H1 (cell line): ENCODE measurements at regions not wholly inside any gene's neighbourhood (a gene's known extent, or its start where the extent isn't known, plus 50 kb on each side); places are given as distances from the start of the nearest gene placed in this dataset.

ENCODE experiments used
- CTCF ChIA-PET: fragments of 300-600 bp; sonication (Branson Sonifier 250); formaldehyde crosslinking; loops from one replicate; lab custom pipeline; 2021; ENCODE audit not compliant: partially characterized antibody; lab: Charles Lee
- POLR2A ChIA-PET: fragments of 300-600 bp; sonication (Branson Sonifier 250); formaldehyde crosslinking; loops from one replicate; lab custom pipeline; 2021; ENCODE audit warnings: inconsistent platforms; ENCODE audit not compliant: partially characterized antibody; lab: Charles Lee
- DNase-seq, 2 experiments: peaks; one replicate each; pipeline versions ENCODE4 v3.0.0 to v3.0.0-alpha.2; 2010 to 2022; ENCODE audit warnings: low spot score in 2 of 2, low read depth in 1 of 2, mixed read lengths in 1 of 2
- FAIRE-seq: peaks from 2 replicates; lab custom pipeline; 2011; peaks lifted over from hg19 to GRCh38; lab: Jason Lieb, UNC
- H2AFZ ChIP-seq: 2 replicates; pipeline ENCODE4 v1.8.1; 2012; ENCODE audit warnings: low read length, inconsistent platforms
- H2AK5ac ChIP-seq: 2 replicates; pipeline ENCODE4 v1.6.1; 2013; ENCODE audit warnings: low read depth, low read length
- H2BK120ac ChIP-seq: replicated peaks from 2 replicates; pipeline ENCODE3; 2013; ENCODE audit warnings: low read depth, low read length, inconsistent platforms
- H2BK12ac ChIP-seq: 2 replicates; pipeline ENCODE4 v1.6.1; 2013; ENCODE audit warnings: low read depth, low read length
- H2BK15ac ChIP-seq: 2 replicates; pipeline ENCODE4 v1.6.1; 2013; ENCODE audit warnings: low read length
- H2BK20ac ChIP-seq: 2 replicates; pipeline ENCODE4 v1.6.1; 2013; ENCODE audit warnings: low read length
- H2BK5ac ChIP-seq: 2 replicates; pipeline ENCODE4 v1.6.1; 2013; ENCODE audit warnings: low read depth, low read length
- H3K14ac ChIP-seq: 2 replicates; pipeline ENCODE4 v1.6.1; 2013; ENCODE audit warnings: inconsistent platforms; ENCODE audit not compliant: insufficient read length
- H3K18ac ChIP-seq: 2 replicates; pipeline ENCODE4 v1.6.1; 2013; ENCODE audit warnings: low read length; ENCODE audit errors: extremely low read depth
- H3K23ac ChIP-seq: 2 replicates; pipeline ENCODE4 v1.6.1; 2013; ENCODE audit warnings: inconsistent platforms; ENCODE audit not compliant: insufficient read length
- H3K23me2 ChIP-seq: 2 replicates; pipeline ENCODE4 v1.6.1; 2013; ENCODE audit warnings: low read depth, low read length
- H3K27ac ChIP-seq: 2 replicates; pipeline ENCODE4 v1.6.1; 2011; ENCODE audit warnings: low read depth, low read length, inconsistent platforms
- H3K27me3 ChIP-seq, 4 experiments: replicated peaks in 1 of 4; 1 replicate in 1 of 4; 2 replicates in 3 of 4; pipeline versions ENCODE4 v1.6.1 to v1.8.1; 2011 to 2013; ENCODE audit warnings: low read length in 3 of 4, mild to moderate bottlenecking in 3 of 4, inconsistent platforms in 2 of 4, mixed read lengths in 2 of 4, moderate library complexity in 1 of 4; ENCODE audit not compliant: control insufficient read depth in 3 of 4, insufficient read depth in 3 of 4; ENCODE audit errors: extremely low read depth in 1 of 4
- H3K36me3 ChIP-seq, 4 experiments: 2 replicates each; pipeline versions ENCODE4 v1.6.1 to v1.8.1; 2011 to 2013; ENCODE audit warnings: mild to moderate bottlenecking in 4 of 4, low read length in 3 of 4, moderate library complexity in 2 of 4, control low read depth in 1 of 4, inconsistent platforms in 1 of 4; ENCODE audit not compliant: insufficient read depth in 4 of 4, control insufficient read depth in 2 of 4
- H3K4ac ChIP-seq: replicated peaks from 2 replicates; pipeline ENCODE3; 2013; ENCODE audit warnings: low read length, low read depth, mixed read lengths, inconsistent platforms; ENCODE audit not compliant: insufficient read length
- H3K4me1 ChIP-seq, 4 experiments: replicated peaks in 1 of 4; 1 replicate in 1 of 4; 2 replicates in 3 of 4; pipeline versions ENCODE4 v1.6.1 to v1.8.1; 2011 to 2013; ENCODE audit warnings: low read length in 3 of 4, inconsistent platforms in 2 of 4, mixed read lengths in 1 of 4; ENCODE audit not compliant: insufficient read depth in 4 of 4, control insufficient read depth in 3 of 4
- H3K4me2 ChIP-seq, 2 experiments: 2 replicates each; pipeline versions ENCODE4 v1.6.1 to v1.8.1; 2011 to 2013; ENCODE audit warnings: low read depth in 2 of 2, low read length in 2 of 2, control low read depth in 1 of 2, inconsistent platforms in 1 of 2, mild to moderate bottlenecking in 1 of 2; ENCODE audit not compliant: insufficient read depth in 1 of 2
- H3K4me3 ChIP-seq, 4 experiments: fragments of 200-600, 300-600 bp in 1 of 4; sonication (generic), shearing (Covaris generic), sonication (Bioruptor Twin) in 1 of 4; 2 replicates each; pipeline versions ENCODE4 v1.5.1 to v1.8.1; 2011 to 2016; ENCODE audit warnings: low read length in 4 of 4, low read depth in 3 of 4, control low read depth in 2 of 4, inconsistent platforms in 2 of 4, mild to moderate bottlenecking in 2 of 4, mixed read lengths in 1 of 4, moderate library complexity in 1 of 4; ENCODE audit not compliant: insufficient read depth in 2 of 4; ENCODE audit errors: extremely low read depth in 1 of 4
- H3K56ac ChIP-seq: replicated peaks from 2 replicates; pipeline ENCODE3; 2013; ENCODE audit warnings: low read depth, mild to moderate bottlenecking, mixed read lengths, low read length, inconsistent platforms; ENCODE audit not compliant: insufficient read length
- H3K79me1 ChIP-seq: 2 replicates; pipeline ENCODE4 v1.6.1; 2013; ENCODE audit warnings: low read depth, low read length, control low read depth
- H3K79me2 ChIP-seq, 2 experiments: 2 replicates each; pipeline versions ENCODE4 v1.6.1 to v1.8.1; 2012 to 2013; ENCODE audit warnings: low read length in 2 of 2, mild to moderate bottlenecking in 2 of 2, inconsistent platforms in 1 of 2; ENCODE audit not compliant: insufficient read depth in 2 of 2, control insufficient read depth in 1 of 2
- H3K9ac ChIP-seq, 4 experiments: replicated peaks in 1 of 4; 1 replicate in 1 of 4; 2 replicates in 3 of 4; pipeline versions ENCODE4 v1.6.1 to v1.8.1; 2011 to 2013; ENCODE audit warnings: low read depth in 3 of 4, low read length in 3 of 4, control low read depth in 2 of 4, mild to moderate bottlenecking in 2 of 4, moderate library complexity in 2 of 4, inconsistent platforms in 1 of 4; ENCODE audit errors: extremely low read depth in 1 of 4
- H3K9me3 ChIP-seq, 2 experiments: 2 replicates each; pipeline versions ENCODE4 v1.6.1 to v1.8.1; 2012 to 2013; ENCODE audit warnings: mild to moderate bottlenecking in 2 of 2, moderate library complexity in 2 of 2, control low read depth in 1 of 2, inconsistent platforms in 1 of 2, low read depth in 1 of 2, low read length in 1 of 2, mixed read lengths in 1 of 2; ENCODE audit not compliant: insufficient read depth in 2 of 2
- H4K20me1 ChIP-seq, 2 experiments: replicated peaks in 1 of 2; 2 replicates each; pipeline versions ENCODE3 to v1.8.1; 2011 to 2013; ENCODE audit warnings: inconsistent platforms in 2 of 2, low read length in 2 of 2, mild to moderate bottlenecking in 1 of 2; ENCODE audit not compliant: insufficient read depth in 2 of 2, control insufficient read depth in 1 of 2
- H4K5ac ChIP-seq: 2 replicates; pipeline ENCODE4 v1.6.1; 2013; ENCODE audit warnings: low read length, low read depth, mixed read lengths, inconsistent platforms; ENCODE audit not compliant: insufficient read length
- H4K8ac ChIP-seq: 2 replicates; pipeline ENCODE4 v1.8.0; 2013; ENCODE audit warnings: mild to moderate bottlenecking, moderate library complexity, low read length, inconsistent platforms; ENCODE audit not compliant: insufficient read depth; ENCODE audit errors: extremely low read depth
- H4K91ac ChIP-seq: replicated peaks from 2 replicates; pipeline ENCODE3; 2013; ENCODE audit warnings: low read length, mixed read lengths, inconsistent platforms; ENCODE audit not compliant: insufficient read length
- CREB1 ChIP-seq: IDR thresholded peaks from 2 replicates; pipeline ENCODE4 v1.6.1; 2012; ENCODE audit warnings: inconsistent platforms
- GTF2F1 ChIP-seq: IDR thresholded peaks from 2 replicates; pipeline ENCODE4 v1.6.1; 2012; ENCODE audit warnings: low read depth, low read length, improper control_type of control experiment, borderline replicate concordance
- NANOG ChIP-seq: IDR thresholded peaks from 2 replicates; pipeline ENCODE4 v1.6.1; 2011; ENCODE audit warnings: low read length, low read depth, mild to moderate bottlenecking, inconsistent platforms; ENCODE audit not compliant: insufficient read depth, poor library complexity, severe bottlenecking
- POLR2AphosphoS5 ChIP-seq: IDR thresholded peaks from 2 replicates; pipeline ENCODE4 v1.6.1; 2011; ENCODE audit warnings: low read depth, low read length
- SRF ChIP-seq: IDR thresholded peaks from 2 replicates; pipeline ENCODE4 v1.6.1; 2011; ENCODE audit warnings: mild to moderate bottlenecking, low read depth, low read length, moderate library complexity
- YY1 ChIP-seq: IDR thresholded peaks from 2 replicates; pipeline ENCODE4 v1.6.1; 2011; ENCODE audit warnings: low read depth, mild to moderate bottlenecking, low read length
- WGBS, 2 experiments: shearing (Covaris generic) in 1 of 2; methylation state at CpG; one replicate each; pipeline versions ENCODE4 v1.1.6 to v1.1.7; 2013 to 2015; ENCODE audit warnings: low lambda C conversion rate in 2 of 2, mixed read lengths in 2 of 2, inconsistent platforms in 1 of 2, low coverage in 1 of 2, missing lambda C conversion rate in 1 of 2; ENCODE audit not compliant: insufficient replicate concordance in 2 of 2, insufficient coverage in 1 of 2, insufficient read length in 1 of 2; ENCODE audit errors: extremely low coverage in 1 of 2, missing lambda C conversion rate in 1 of 2; 5-methylcytosine and 5-hydroxymethylcytosine counted together

- no peak overlapping the region for H3K56ac ChIP-seq
- no peak overlapping the region for H3K4me2 ChIP-seq
- no peaks in the 10 kb centered on the region for H3K36me3 ChIP-seq
- no peak overlapping the region for H3K23ac ChIP-seq
- FAIRE-seq (no peak), DNase-seq (no peak)
- 82% methylated on average over 1 of the region's 1 CpG; no CpG with 5 or more reads in 1 of the 2 experiments for WGBS, 2 experiments
- no peak overlapping the region for H3K18ac ChIP-seq
- no peak overlapping the region for H3K9ac ChIP-seq
- no peak overlapping the region for H2AFZ ChIP-seq
- ChIA-PET CTCF (no interaction called here), POLR2A (no interaction called here)
- H3K4me1 ChIP-seq, result no peaks in the 10 kb centered on the region
- H3K79me1 ChIP-seq, result no peaks in the 10 kb centered on the region
- no peak overlapping the region for H2BK15ac ChIP-seq
- H4K5ac ChIP-seq, result no peak overlapping the region
- H3K9me3 ChIP-seq, result peaks cover 3 to 4% of the 10 kb centered on the region in 2 experiments; a peak in 1 of 4 replicates
- no peak overlapping the region for H3K4ac ChIP-seq
- no peak overlapping the region for H4K91ac ChIP-seq
- H2BK12ac ChIP-seq, result no peak overlapping the region
- H3K14ac ChIP-seq, result no peak overlapping the region
- H3K23me2 ChIP-seq, result no peaks in the 10 kb centered on the region
- H2BK5ac ChIP-seq, result no peak overlapping the region
- no peak overlapping the region for H3K27ac ChIP-seq
- no peaks in the 10 kb centered on the region for H4K20me1 ChIP-seq
- no peaks in the 10 kb centered on the region for H3K79me2 ChIP-seq
- no peak overlapping the region for H2BK20ac ChIP-seq
- H3K27me3 ChIP-seq, result no peaks in the 10 kb centered on the region
- H3K4me3 ChIP-seq, result no peak overlapping the region
- no peak overlapping the region for H2BK120ac ChIP-seq
- no peak overlapping the region for H2AK5ac ChIP-seq
- TF ChIP-seq SRF (no peak), POLR2AphosphoS5 (no peak), GTF2F1 (no peak), NANOG (no peak), YY1 (no peak), CREB1 (no peak)
- no peak overlapping the region for H4K8ac ChIP-seq
These were observed 901.9 kb upstream of the ZEB2 start for GRCh38 chr2:145421841-145422240.
